Activated B cell treated with CpG ODN at 0.5 μM for 24 hours (primary cell): ENCODE measurements at regions not wholly inside any gene's neighbourhood (a gene's known extent, or its start where the extent isn't known, plus 50 kb on each side); places are given as distances from the start of the nearest gene placed in this dataset.

Experiments
- ATAC-seq: fragments of 200-7000 bp; cut with Tn5 transposase; one replicate; pipeline ENCODE4 v1.10.0; 2021; ENCODE audit warnings: low read depth, mild to moderate bottlenecking, moderate library complexity
- CTCF ChIA-PET: fragments of 350-600 bp; sonication (Branson Sonifier 250); formaldehyde crosslinking; loops from one replicate; lab custom pipeline; 2021; ENCODE audit warnings: antibody characterized with exemption; lab: Charles Lee
- POLR2A ChIA-PET: fragments of 350-600 bp; sonication (Branson Sonifier 250); formaldehyde crosslinking; loops from one replicate; lab custom pipeline; 2021; ENCODE audit warnings: antibody characterized with exemption; lab: Charles Lee
- DNase-seq: peaks from one replicate; pipeline ENCODE4 v3.0.0; 2022
- H3K27ac Mint-ChIP-seq: one replicate; pipeline ENCODE4 v1.8.0; 2020; ENCODE audit warnings: mixed read lengths
- H3K27me3 Mint-ChIP-seq: one replicate; pipeline ENCODE4 v1.8.0; 2021; ENCODE audit warnings: mixed read lengths
- H3K36me3 Mint-ChIP-seq: one replicate; pipeline ENCODE4 v1.8.0; 2021; ENCODE audit warnings: low read depth, mixed read lengths
- H3K4me1 Mint-ChIP-seq: one replicate; pipeline ENCODE4 v1.8.0; 2021; ENCODE audit warnings: mixed read lengths
- H3K4me3 Mint-ChIP-seq: one replicate; pipeline ENCODE4 v1.8.0; 2020; ENCODE audit warnings: mild to moderate bottlenecking, mixed read lengths
- H3K9me3 Mint-ChIP-seq: one replicate; pipeline ENCODE4 v1.8.0; 2020; ENCODE audit warnings: mixed read lengths
- intact Hi-C: fragments of 100-400 bp; cut with micrococcal nuclease; formaldehyde crosslinking; loops from one replicate; pipeline ENCODE4 v1.15.1; 2024
- TF ChIP-seq, protein P1 (sequence below): fragments of 200-600 bp; IDR thresholded peaks from one replicate; pipeline ENCODE4 v1.8.0; 2022; ENCODE audit warnings: antibody characterized with exemption, mild to moderate bottlenecking

- H3K36me3 Mint-ChIP-seq, result no peaks in the 10 kb centered on the region
- H3K4me3 Mint-ChIP-seq, result no peak overlapping the region
- intact Hi-C loops, result no loop called here
- TF ChIP-seq, protein P1, sequence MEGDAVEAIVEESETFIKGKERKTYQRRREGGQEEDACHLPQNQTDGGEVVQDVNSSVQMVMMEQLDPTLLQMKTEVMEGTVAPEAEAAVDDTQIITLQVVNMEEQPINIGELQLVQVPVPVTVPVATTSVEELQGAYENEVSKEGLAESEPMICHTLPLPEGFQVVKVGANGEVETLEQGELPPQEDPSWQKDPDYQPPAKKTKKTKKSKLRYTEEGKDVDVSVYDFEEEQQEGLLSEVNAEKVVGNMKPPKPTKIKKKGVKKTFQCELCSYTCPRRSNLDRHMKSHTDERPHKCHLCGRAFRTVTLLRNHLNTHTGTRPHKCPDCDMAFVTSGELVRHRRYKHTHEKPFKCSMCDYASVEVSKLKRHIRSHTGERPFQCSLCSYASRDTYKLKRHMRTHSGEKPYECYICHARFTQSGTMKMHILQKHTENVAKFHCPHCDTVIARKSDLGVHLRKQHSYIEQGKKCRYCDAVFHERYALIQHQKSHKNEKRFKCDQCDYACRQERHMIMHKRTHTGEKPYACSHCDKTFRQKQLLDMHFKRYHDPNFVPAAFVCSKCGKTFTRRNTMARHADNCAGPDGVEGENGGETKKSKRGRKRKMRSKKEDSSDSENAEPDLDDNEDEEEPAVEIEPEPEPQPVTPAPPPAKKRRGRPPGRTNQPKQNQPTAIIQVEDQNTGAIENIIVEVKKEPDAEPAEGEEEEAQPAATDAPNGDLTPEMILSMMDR, result no peak
- H3K27me3 Mint-ChIP-seq, result no peaks in the 10 kb centered on the region
- no peak for ATAC-seq
- no peak overlapping the region for H3K27ac Mint-ChIP-seq
- H3K9me3 Mint-ChIP-seq, result peaks cover 2% of the 10 kb centered on the region
- ChIA-PET CTCF (no interaction called here), POLR2A (no interaction called here)
- H3K4me1 Mint-ChIP-seq, result no peaks in the 10 kb centered on the region
- DNase-seq, result no peak
These were observed 185.3 kb upstream of the C11orf87 start for GRCh38 chr11:109236696-109237095.

GRCh38 chr11:109237636-109238035 lies 184.4 kb upstream of the C11orf87 start:
- intact Hi-C loops, result no loop called here
- peaks cover 2% of the 10 kb centered on the region for H3K9me3 Mint-ChIP-seq
- ATAC-seq (no peak), DNase-seq (no peak)
- ChIA-PET CTCF (no interaction called here), POLR2A (no interaction called here)
- H3K4me3 Mint-ChIP-seq, result no peak overlapping the region
- no peaks in the 10 kb centered on the region for H3K4me1 Mint-ChIP-seq
- no peak overlapping the region for H3K27ac Mint-ChIP-seq
- TF ChIP-seq, protein P1, result no peak
- H3K36me3 Mint-ChIP-seq, result no peaks in the 10 kb centered on the region
- no peaks in the 10 kb centered on the region for H3K27me3 Mint-ChIP-seq

- Mint-ChIP-seq H3K4me3 (no peak overlapping the region), H3K9me3 (peaks cover 2% of the 10 kb centered on the region), H3K27me3 (no peaks in the 10 kb centered on the region), H3K36me3 (no peaks in the 10 kb centered on the region), H3K27ac (no peak overlapping the region), H3K4me1 (no peaks in the 10 kb centered on the region)
- intact Hi-C loops, result no loop called here
- TF ChIP-seq, protein P1, result no peak
- ChIA-PET POLR2A (no interaction called here), CTCF (no interaction called here)
- DNase-seq (no peak), ATAC-seq (no peak)
These were observed 179.9 kb upstream of the C11orf87 start for GRCh38 chr11:109241988-109242536.

- Mint-ChIP-seq H3K4me3 (no peak overlapping the region), H3K4me1 (no peaks in the 10 kb centered on the region), H3K27ac (no peak overlapping the region), H3K36me3 (no peaks in the 10 kb centered on the region), H3K9me3 (peaks cover 2% of the 10 kb centered on the region), H3K27me3 (no peaks in the 10 kb centered on the region)
- ChIA-PET CTCF (no interaction called here), POLR2A (no interaction called here)
- intact Hi-C loops, result no loop called here
- no peak for ATAC-seq
- DNase-seq, result no peak
- TF ChIP-seq, protein P1, result no peak
These were observed 174.9 kb upstream of the C11orf87 start for GRCh38 chr11:109247071-109247470.

DNA sequence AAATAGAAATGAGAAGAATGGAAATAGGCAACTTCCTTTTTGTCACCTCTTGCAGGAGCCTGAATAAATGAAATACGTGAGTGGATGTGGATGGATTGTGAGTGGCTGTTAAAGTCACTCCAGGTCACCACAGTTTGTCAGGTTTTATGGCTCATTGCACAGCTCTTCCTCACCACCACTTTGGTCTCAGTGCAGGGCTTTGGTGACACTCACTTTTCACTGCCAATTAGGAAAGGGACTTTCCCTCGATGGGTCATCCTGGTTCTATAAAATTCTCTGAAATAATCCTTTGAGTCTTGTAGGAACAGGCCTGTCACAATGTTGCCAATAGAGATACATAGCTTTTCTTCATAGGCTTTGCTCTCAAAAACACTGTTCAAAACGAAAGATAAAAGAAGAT lies 172.4 kb upstream of the C11orf87 start:
- POLR2A ChIA-PET, result no interaction called here
- ATAC-seq, result no peak
- H3K4me1 Mint-ChIP-seq, result no peaks in the 10 kb centered on the region
- CTCF ChIA-PET, result no interaction called here
- H3K27ac Mint-ChIP-seq, result no peak overlapping the region
- no peak overlapping the region for H3K4me3 Mint-ChIP-seq
- DNase-seq, result no peak
- H3K9me3 Mint-ChIP-seq, result peaks cover 2% of the 10 kb centered on the region
- no peaks in the 10 kb centered on the region for H3K36me3 Mint-ChIP-seq
- TF ChIP-seq, protein P1, result no peak
- H3K27me3 Mint-ChIP-seq, result no peaks in the 10 kb centered on the region
- intact Hi-C loops, result no loop called here
